ENCODE measurements at regions not wholly inside any gene's neighbourhood (a gene's known extent, or its start where the extent isn't known, plus 50 kb on each side); places are given as distances from the start of the nearest gene placed in this dataset.

GRCh38 chr13:64640002-64640401, 2590.1 kb downstream of the PCDH9 start (continued):
- TF ChIP-seq GABPB1 (CRISPR knock-in tag; IDR thresholded peaks at IDR 0.05) (no peak), TCF7 (CRISPR knock-in tag; IDR thresholded peaks at IDR 0.05; ENCODE audit: low read depth) (no peak), GTF2I (CRISPR knock-in tag; conservative IDR thresholded peaks at IDR 0.05) (no peak), ZNF423 (CRISPR knock-in tag; IDR thresholded peaks at IDR 0.05) (no peak), E2F1 (CRISPR knock-in tag; IDR thresholded peaks at IDR 0.05) (no peak), E2F5 (CRISPR knock-in tag; IDR thresholded peaks at IDR 0.05) (no peak), ZNF671 (CRISPR knock-in tag; IDR thresholded peaks at IDR 0.05) (no peak), MAX (CRISPR knock-in tag; IDR thresholded peaks at IDR 0.05) (no peak), ZNF219 (CRISPR knock-in tag; IDR thresholded peaks at IDR 0.05; ENCODE audit: borderline replicate concordance) (no peak)

DNA sequence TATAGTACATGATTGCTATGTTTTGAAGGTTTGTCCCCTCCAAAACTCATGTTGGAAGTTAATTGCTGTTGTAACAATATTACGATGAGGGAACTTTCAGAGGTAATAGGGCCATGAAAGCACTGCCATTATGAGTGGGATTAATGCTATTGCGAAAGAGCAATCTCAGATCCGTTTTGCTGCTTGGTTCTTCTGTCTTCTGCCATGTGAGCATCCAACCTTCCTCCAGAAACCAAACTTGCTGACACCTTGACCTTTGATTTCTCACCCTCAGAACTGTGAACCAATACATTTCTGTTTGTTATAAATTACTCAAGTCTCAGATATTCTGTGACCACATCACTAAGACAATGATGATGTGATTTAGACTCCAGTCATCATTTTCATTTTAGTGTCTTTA, 2590.9 kb downstream of the PCDH9 start:
- Mint-ChIP-seq H3K9me3 (no peaks in the 10 kb centered on the region), H3K36me3 (no peaks in the 10 kb centered on the region), H3K4me3 (no peak overlapping the region), H3K27ac (no peak overlapping the region), H3K4me1 (peaks cover 14% of the 10 kb centered on the region), H3K27me3 (ENCODE audit: low read depth) (no peaks in the 10 kb centered on the region)
- TF ChIP-seq ESRRA (CRISPR knock-in tag; IDR thresholded peaks at IDR 0.05; ENCODE audit: borderline replicate concordance), result no peak
- TF ChIP-seq NFYB (CRISPR knock-in tag; conservative IDR thresholded peaks at IDR 0.05; ENCODE audit: low read depth), result no peak
- TF ChIP-seq ATF6 (CRISPR knock-in tag; IDR thresholded peaks at IDR 0.05), result no peak
- no peak for TF ChIP-seq ATF2 (CRISPR knock-in tag; IDR thresholded peaks at IDR 0.05; ENCODE audit: borderline replicate concordance, low read depth)
- TF ChIP-seq ZNF423 (CRISPR knock-in tag; IDR thresholded peaks at IDR 0.05), result no peak
- TF ChIP-seq TEAD4 (CRISPR knock-in tag; IDR thresholded peaks at IDR 0.05), result no peak
- TF ChIP-seq ZNF232 (CRISPR knock-in tag; IDR thresholded peaks at IDR 0.05), result no peak
- TF ChIP-seq ERG (CRISPR knock-in tag; IDR thresholded peaks at IDR 0.05), result no peak
- TF ChIP-seq, protein P1, sequence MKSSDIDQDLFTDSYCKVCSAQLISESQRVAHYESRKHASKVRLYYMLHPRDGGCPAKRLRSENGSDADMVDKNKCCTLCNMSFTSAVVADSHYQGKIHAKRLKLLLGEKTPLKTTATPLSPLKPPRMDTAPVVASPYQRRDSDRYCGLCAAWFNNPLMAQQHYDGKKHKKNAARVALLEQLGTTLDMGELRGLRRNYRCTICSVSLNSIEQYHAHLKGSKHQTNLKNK (CRISPR knock-in tag; IDR thresholded peaks at IDR 0.05), result no peak
- ChIA-PET POLR2A (no interaction called here), CTCF (no interaction called here)
- ATAC-seq (no peak), DNase-seq (ENCODE audit: low spot score) (no peak)

- ChIA-PET CTCF (no interaction called here), POLR2A (no interaction called here)
- ATAC-seq (no peak), DNase-seq (ENCODE audit: low spot score) (no peak)
- H3K9me3 Mint-ChIP-seq, result no peaks in the 10 kb centered on the region; the same call in 1 of the 2 replicates
- H3K27me3 Mint-ChIP-seq (ENCODE audit: low read depth), result no peaks in the 10 kb centered on the region
- H3K4me1 Mint-ChIP-seq, result peaks cover 4% of the 10 kb centered on the region
- no peaks in the 10 kb centered on the region for H3K36me3 Mint-ChIP-seq
- no peak overlapping the region for H3K4me3 Mint-ChIP-seq
- no peak overlapping the region for H3K27ac Mint-ChIP-seq
- TF ChIP-seq SMAD4 (CRISPR knock-in tag; IDR thresholded peaks at IDR 0.05) (no peak), ZNF423 (CRISPR knock-in tag; IDR thresholded peaks at IDR 0.05) (no peak), ETV6 (CRISPR knock-in tag; IDR thresholded peaks at IDR 0.05) (no peak), NFE2L1 (CRISPR knock-in tag; IDR thresholded peaks at IDR 0.05) (no peak), ZNF396 (CRISPR knock-in tag; IDR thresholded peaks at IDR 0.05; ENCODE audit: borderline replicate concordance) (no peak), E2F4 (CRISPR knock-in tag; IDR thresholded peaks at IDR 0.05; ENCODE audit: borderline replicate concordance, low read depth) (no peak), TP53 (CRISPR knock-in tag; IDR thresholded peaks at IDR 0.05) (no peak), JUN (CRISPR knock-in tag; IDR thresholded peaks at IDR 0.05) (no peak), CBFB (CRISPR knock-in tag; IDR thresholded peaks at IDR 0.05; ENCODE audit: low read depth) (no peak), JAZF1 (CRISPR knock-in tag; IDR thresholded peaks at IDR 0.05) (no peak)
- TF ChIP-seq, protein P2, sequence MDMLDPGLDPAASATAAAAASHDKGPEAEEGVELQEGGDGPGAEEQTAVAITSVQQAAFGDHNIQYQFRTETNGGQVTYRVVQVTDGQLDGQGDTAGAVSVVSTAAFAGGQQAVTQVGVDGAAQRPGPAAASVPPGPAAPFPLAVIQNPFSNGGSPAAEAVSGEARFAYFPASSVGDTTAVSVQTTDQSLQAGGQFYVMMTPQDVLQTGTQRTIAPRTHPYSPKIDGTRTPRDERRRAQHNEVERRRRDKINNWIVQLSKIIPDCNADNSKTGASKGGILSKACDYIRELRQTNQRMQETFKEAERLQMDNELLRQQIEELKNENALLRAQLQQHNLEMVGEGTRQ (CRISPR knock-in tag; IDR thresholded peaks at IDR 0.05), result no peak
These were observed 2596.2 kb downstream of the PCDH9 start for GRCh38 chr13:64633948-64634347.
